ENCODE measurements at regions not wholly inside any gene's neighbourhood (a gene's known extent, or its start where the extent isn't known, plus 50 kb on each side); places are given as distances from the start of the nearest gene placed in this dataset.

GRCh38 chr4:152164561-152164960 is 371.3 kb downstream of the FBXW7 start:
- no peak overlapping the region for H3K9ac ChIP-seq
- no peak overlapping the region for H3K4me2 ChIP-seq
- H3K27me3 ChIP-seq: no peaks in the 10 kb centered on the region
- no peak overlapping the region for H3K27ac ChIP-seq
- H3K4me3 ChIP-seq: no peak overlapping the region
- H3K9me3 ChIP-seq (replicated peaks in 1 of 11): no peaks in the 10 kb centered on the region
- no peaks in the 10 kb centered on the region for H3K36me3 ChIP-seq
- peaks cover 17 to 43% (median 23%) of the 10 kb centered on the region in 10 experiments; a peak in 19 of 20 replicates for H3K4me1 ChIP-seq
- H4K20me1 ChIP-seq: no peaks in the 10 kb centered on the region
- no peak for TF ChIP-seq Cebpa-rat (IDR thresholded peaks at IDR 0.05)

GRCh38 chr4:152162331-152162697 is 373.6 kb downstream of the FBXW7 start:
- Histone ChIP-seq H3K4me1 (peaks cover 26 to 64% (median 31%) of the 10 kb centered on the region in 10 experiments), H3K27ac (peak overlapping the region in 3 of 11 experiments; percentile 37 to 61 (median 58); a peak in 5 of 22 replicates), H3K4me2 (peak overlapping the region in 9 of 11 experiments; percentile 3 to 82 (median 38); a peak in 12 of 22 replicates), H3K27me3 (no peaks in the 10 kb centered on the region), H3K36me3 (no peaks in the 10 kb centered on the region), H3K9me3 (replicated peaks in 1 of 11) (no peaks in the 10 kb centered on the region), H4K20me1 (no peaks in the 10 kb centered on the region), H3K4me3 (no peak overlapping the region), H3K9ac (peak overlapping the region in 1 of 11 experiments; percentile 14; a peak in 2 of 22 replicates)
- no peak for TF ChIP-seq Cebpa-rat (IDR thresholded peaks at IDR 0.05)

GRCh38 chr4:152161676-152162330 is 374.1 kb downstream of the FBXW7 start:
- peak overlapping the region in 10 of 11 experiments; percentile 3 to 82 (median 38); a peak in 14 of 22 replicates for H3K4me2 ChIP-seq
- peak overlapping the region in 3 of 11 experiments; percentile 37 to 61 (median 58); a peak in 5 of 22 replicates for H3K27ac ChIP-seq
- no peak overlapping the region; a peak in 3 of 22 replicates for H3K9ac ChIP-seq
- H3K27me3 ChIP-seq: no peaks in the 10 kb centered on the region
- no peak for TF ChIP-seq Cebpa-rat (IDR thresholded peaks at IDR 0.05)
- H3K36me3 ChIP-seq: no peaks in the 10 kb centered on the region
- no peak overlapping the region for H3K4me3 ChIP-seq
- H3K9me3 ChIP-seq (replicated peaks in 1 of 11): no peaks in the 10 kb centered on the region
- H3K4me1 ChIP-seq: peaks cover 31 to 68% (median 36%) of the 10 kb centered on the region in 10 experiments
- no peaks in the 10 kb centered on the region for H4K20me1 ChIP-seq

- Histone ChIP-seq H3K4me1 (peaks cover 45 to 82% (median 50%) of the 10 kb centered on the region in 10 experiments), H3K9me3 (replicated peaks in 1 of 11) (no peaks in the 10 kb centered on the region), H3K27me3 (no peaks in the 10 kb centered on the region), H4K20me1 (no peaks in the 10 kb centered on the region), H3K36me3 (no peaks in the 10 kb centered on the region), H3K27ac (no peak overlapping the region), H3K9ac (no peak overlapping the region), H3K4me3 (no peak overlapping the region), H3K4me2 (peak overlapping the region in 3 of 11 experiments; percentile 74 to 82 (median 81); a peak in 6 of 22 replicates)
- TF ChIP-seq Cebpa-rat (IDR thresholded peaks at IDR 0.05): no peak
Observed at GRCh38 chr4:152160225-152160800, 375.6 kb downstream of the FBXW7 start.

GRCh38 chr4:152159773-152160172 is 376.1 kb downstream of the FBXW7 start:
- H3K4me1 ChIP-seq: peaks cover 45 to 87% (median 54%) of the 10 kb centered on the region in 10 experiments
- peak overlapping the region in 2 of 11 experiments; percentile 81 to 82; a peak in 2 of 22 replicates for H3K4me2 ChIP-seq
- no peak overlapping the region for H3K4me3 ChIP-seq
- no peak overlapping the region for H3K27ac ChIP-seq
- no peaks in the 10 kb centered on the region; a peak in 1 of 22 replicates for H3K9me3 ChIP-seq (replicated peaks in 1 of 11)
- no peaks in the 10 kb centered on the region for H3K27me3 ChIP-seq
- TF ChIP-seq Cebpa-rat (IDR thresholded peaks at IDR 0.05): no peak
- H3K9ac ChIP-seq: no peak overlapping the region
- no peaks in the 10 kb centered on the region for H4K20me1 ChIP-seq
- H3K36me3 ChIP-seq: no peaks in the 10 kb centered on the region

- TF ChIP-seq Cebpa-rat (IDR thresholded peaks at IDR 0.05): no peak
- H4K20me1 ChIP-seq: no peaks in the 10 kb centered on the region
- peaks cover 45 to 85% (median 54%) of the 10 kb centered on the region in 10 experiments for H3K4me1 ChIP-seq
- H3K9me3 ChIP-seq (replicated peaks in 1 of 11): no peaks in the 10 kb centered on the region; a peak in 1 of 22 replicates
- no peak overlapping the region for H3K4me3 ChIP-seq
- no peaks in the 10 kb centered on the region for H3K27me3 ChIP-seq
- no peak overlapping the region for H3K27ac ChIP-seq
- H3K4me2 ChIP-seq: peak overlapping the region; percentile 25 to 75 (median 53)
- H3K9ac ChIP-seq: 0 out of 22 replicates have a peak overlapping the region, but pooled peaks of 1 of the 11 experiments have one; percentile 17
- H3K36me3 ChIP-seq: no peaks in the 10 kb centered on the region
Observed at GRCh38 chr4:152158225-152158624, 377.7 kb downstream of the FBXW7 start.

- H3K27me3 ChIP-seq: no peaks in the 10 kb centered on the region
- no peaks in the 10 kb centered on the region for H3K36me3 ChIP-seq
- H3K27ac ChIP-seq: no peak overlapping the region
- TF ChIP-seq Cebpa-rat (IDR thresholded peaks at IDR 0.05): no peak
- no peaks in the 10 kb centered on the region; a peak in 1 of 22 replicates for H3K9me3 ChIP-seq (replicated peaks in 1 of 11)
- H4K20me1 ChIP-seq: no peaks in the 10 kb centered on the region
- peak overlapping the region; percentile 25 to 75 (median 53); a peak in 20 of 22 replicates for H3K4me2 ChIP-seq
- H3K4me1 ChIP-seq: peaks cover 45 to 79% (median 51%) of the 10 kb centered on the region in 10 experiments
- no peak overlapping the region for H3K4me3 ChIP-seq
- H3K9ac ChIP-seq: no peak overlapping the region
Observed at GRCh38 chr4:152157629-152158028, 378.3 kb downstream of the FBXW7 start.

- Histone ChIP-seq H3K4me1 (peaks cover 35 to 67% (median 43%) of the 10 kb centered on the region in 10 experiments), H3K9ac (no peak overlapping the region), H3K4me3 (no peak overlapping the region), H3K27me3 (no peaks in the 10 kb centered on the region), H3K4me2 (peak overlapping the region; percentile 19 to 75 (median 50); a peak in 20 of 22 replicates), H3K36me3 (no peaks in the 10 kb centered on the region), H4K20me1 (no peaks in the 10 kb centered on the region), H3K27ac (no peak overlapping the region), H3K9me3 (replicated peaks in 1 of 11) (no peaks in the 10 kb centered on the region; a peak in 1 of 22 replicates)
- no peak for TF ChIP-seq Cebpa-rat (IDR thresholded peaks at IDR 0.05)
Observed at GRCh38 chr4:152156442-152156841, 379.4 kb downstream of the FBXW7 start.

GRCh38 chr4:152155070-152155469 is 380.8 kb downstream of the FBXW7 start:
- Histone ChIP-seq H3K4me1 (peaks cover 27 to 53% (median 40%) of the 10 kb centered on the region in 10 experiments; a peak in 19 of 20 replicates), H3K27me3 (no peaks in the 10 kb centered on the region), H3K9ac (no peak overlapping the region), H3K4me2 (peak overlapping the region in 4 of 11 experiments; percentile 18 to 63 (median 58); a peak in 6 of 22 replicates), H3K36me3 (no peaks in the 10 kb centered on the region), H4K20me1 (no peaks in the 10 kb centered on the region), H3K27ac (peak overlapping the region in 2 of 11 experiments; percentile 20 to 39; a peak in 2 of 22 replicates), H3K4me3 (no peak overlapping the region), H3K9me3 (replicated peaks in 1 of 11) (peaks cover 0 to 4% (median 0%) of the 10 kb centered on the region in 11 experiments; a peak in 3 of 22 replicates)
- TF ChIP-seq Cebpa-rat (IDR thresholded peaks at IDR 0.05): no peak
